ENCODE measurements at regions not wholly inside any gene's neighbourhood (a gene's known extent, or its start where the extent isn't known, plus 50 kb on each side); places are given as distances from the start of the nearest gene placed in this dataset.

GRCh38 chr18:73986711-73987110 is 160.9 kb downstream of the FBXO15 start:
- Histone ChIP-seq H3K27me3 (ENCODE audit: control insufficient read depth, insufficient read depth, low read length) (no peaks in the 10 kb centered on the region), H3K4me3 (ENCODE audit: low read length) (no peak overlapping the region), H3K27ac (ENCODE audit: low read length) (no peak overlapping the region), H3K4me1 (ENCODE audit: control insufficient read depth, insufficient read depth, low read length) (no peaks in the 10 kb centered on the region; the same call in 1 of the 2 replicates), H3K36me3 (ENCODE audit: control insufficient read depth, insufficient read depth, low read length) (no peaks in the 10 kb centered on the region), H3K9me3 (ENCODE audit: control insufficient read depth, insufficient read depth, low read length) (no peaks in the 10 kb centered on the region)
- DNase-seq (ENCODE audit: low read depth, low spot score) = no peak
- no CpG with 5 or more reads among the region's 3 CpGs for WGBS (ENCODE audit: insufficient coverage, insufficient read length)

DNA sequence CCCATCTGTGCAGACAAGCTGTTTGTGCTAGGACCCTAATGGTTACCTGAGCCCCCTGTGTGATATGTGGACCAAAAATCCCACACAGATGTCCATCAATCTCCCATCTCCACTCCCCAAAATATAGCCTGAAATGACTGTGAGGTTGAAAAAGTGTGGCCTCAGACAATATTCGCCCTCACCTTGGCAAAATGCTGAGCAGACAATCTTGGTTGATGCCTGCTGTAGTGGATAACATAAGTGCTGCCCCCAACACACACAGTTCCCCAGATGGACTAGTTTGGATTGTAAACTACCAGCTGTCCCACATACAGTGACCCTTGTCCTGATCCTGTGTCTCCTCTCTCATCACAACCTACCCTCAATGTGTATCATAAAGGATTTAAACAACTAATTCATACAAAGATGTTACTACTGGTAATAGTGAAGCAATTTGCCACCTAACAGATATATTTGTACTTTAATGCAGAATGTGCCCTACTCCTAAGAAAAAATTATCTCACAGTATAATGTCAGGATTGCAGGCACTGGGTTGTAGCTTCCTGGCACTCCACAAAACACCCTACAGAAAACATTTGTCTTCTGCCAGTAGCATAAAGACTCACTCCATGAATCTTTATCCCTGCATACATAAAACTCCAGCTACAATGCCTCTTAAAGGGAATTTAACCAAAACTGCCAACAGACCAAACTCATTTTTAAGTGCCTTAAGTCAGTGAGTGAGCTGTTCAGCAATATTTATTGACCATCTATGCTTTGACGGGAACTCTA is 161.6 kb downstream of the FBXO15 start:
- Histone ChIP-seq H3K4me1 (ENCODE audit: control insufficient read depth, insufficient read depth, low read length) (no peaks in the 10 kb centered on the region; the same call in 1 of the 2 replicates), H3K9me3 (ENCODE audit: control insufficient read depth, insufficient read depth, low read length) (no peaks in the 10 kb centered on the region), H3K4me3 (ENCODE audit: low read length) (no peak overlapping the region), H3K27me3 (ENCODE audit: control insufficient read depth, insufficient read depth, low read length) (no peaks in the 10 kb centered on the region), H3K36me3 (ENCODE audit: control insufficient read depth, insufficient read depth, low read length) (no peaks in the 10 kb centered on the region), H3K27ac (ENCODE audit: low read length) (no peak overlapping the region)
- no CpG with 5 or more reads among the region's 2 CpGs for WGBS (ENCODE audit: insufficient coverage, insufficient read length)
- DNase-seq (ENCODE audit: low read depth, low spot score) = no peak

DNA sequence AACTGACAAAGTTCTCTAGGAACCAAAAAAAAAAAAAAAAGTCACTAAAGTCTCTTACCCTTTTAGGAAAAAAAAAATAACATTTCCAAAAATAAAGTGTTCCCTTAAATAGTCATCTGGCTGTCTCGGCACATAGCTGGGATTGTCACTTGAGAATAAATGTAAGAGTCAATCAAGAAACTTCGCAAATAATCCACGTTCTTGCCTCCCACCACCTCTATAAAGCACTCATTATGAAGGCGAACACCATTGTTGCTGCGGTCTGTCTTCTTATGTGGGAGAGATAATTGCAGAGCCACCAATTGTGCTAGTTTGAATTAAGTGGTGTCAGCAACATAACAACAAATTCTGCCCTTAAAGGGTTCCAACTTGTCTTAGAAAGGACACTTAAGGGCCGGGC is 163.7 kb downstream of the FBXO15 start:
- H3K4me3 ChIP-seq (ENCODE audit: low read length) = no peak overlapping the region
- DNase-seq (ENCODE audit: low read depth, low spot score) = no peak
- no peak overlapping the region for H3K27ac ChIP-seq (ENCODE audit: low read length)
- H3K27me3 ChIP-seq (ENCODE audit: control insufficient read depth, insufficient read depth, low read length) = no peaks in the 10 kb centered on the region
- no peaks in the 10 kb centered on the region for H3K9me3 ChIP-seq (ENCODE audit: control insufficient read depth, insufficient read depth, low read length)
- peaks cover 3% of the 10 kb centered on the region; the same call in 1 of the 2 replicates for H3K4me1 ChIP-seq (ENCODE audit: control insufficient read depth, insufficient read depth, low read length)
- no CpG with 5 or more reads among the region's 6 CpGs for WGBS (ENCODE audit: insufficient coverage, insufficient read length)
- no peaks in the 10 kb centered on the region for H3K36me3 ChIP-seq (ENCODE audit: control insufficient read depth, insufficient read depth, low read length)

GRCh38 chr18:73983496-73983895 is 164.1 kb downstream of the FBXO15 start:
- Histone ChIP-seq H3K4me1 (ENCODE audit: control insufficient read depth, insufficient read depth, low read length) (peaks cover 3% of the 10 kb centered on the region; the same call in 1 of the 2 replicates), H3K27me3 (ENCODE audit: control insufficient read depth, insufficient read depth, low read length) (no peaks in the 10 kb centered on the region), H3K9me3 (ENCODE audit: control insufficient read depth, insufficient read depth, low read length) (no peaks in the 10 kb centered on the region), H3K4me3 (ENCODE audit: low read length) (no peak overlapping the region), H3K27ac (ENCODE audit: low read length) (no peak overlapping the region), H3K36me3 (ENCODE audit: control insufficient read depth, insufficient read depth, low read length) (no peaks in the 10 kb centered on the region)
- no CpG with 5 or more reads among the region's 5 CpGs for WGBS (ENCODE audit: insufficient coverage, insufficient read length)
- DNase-seq (ENCODE audit: low read depth, low spot score) = no peak

GRCh38 chr18:73981796-73982195 is 165.8 kb downstream of the FBXO15 start:
- Histone ChIP-seq H3K36me3 (ENCODE audit: control insufficient read depth, insufficient read depth, low read length) (no peaks in the 10 kb centered on the region), H3K9me3 (ENCODE audit: control insufficient read depth, insufficient read depth, low read length) (no peaks in the 10 kb centered on the region), H3K4me1 (ENCODE audit: control insufficient read depth, insufficient read depth, low read length) (0 out of 2 replicates have a peak, but pooled peaks cover 3% of the 10 kb centered on the region), H3K27me3 (ENCODE audit: control insufficient read depth, insufficient read depth, low read length) (no peaks in the 10 kb centered on the region), H3K4me3 (ENCODE audit: low read length) (no peak overlapping the region), H3K27ac (ENCODE audit: low read length) (no peak overlapping the region)
- WGBS (ENCODE audit: insufficient coverage, insufficient read length) = no CpG with 5 or more reads among the region's 4 CpGs
- no peak for DNase-seq (ENCODE audit: low read depth, low spot score)

DNA sequence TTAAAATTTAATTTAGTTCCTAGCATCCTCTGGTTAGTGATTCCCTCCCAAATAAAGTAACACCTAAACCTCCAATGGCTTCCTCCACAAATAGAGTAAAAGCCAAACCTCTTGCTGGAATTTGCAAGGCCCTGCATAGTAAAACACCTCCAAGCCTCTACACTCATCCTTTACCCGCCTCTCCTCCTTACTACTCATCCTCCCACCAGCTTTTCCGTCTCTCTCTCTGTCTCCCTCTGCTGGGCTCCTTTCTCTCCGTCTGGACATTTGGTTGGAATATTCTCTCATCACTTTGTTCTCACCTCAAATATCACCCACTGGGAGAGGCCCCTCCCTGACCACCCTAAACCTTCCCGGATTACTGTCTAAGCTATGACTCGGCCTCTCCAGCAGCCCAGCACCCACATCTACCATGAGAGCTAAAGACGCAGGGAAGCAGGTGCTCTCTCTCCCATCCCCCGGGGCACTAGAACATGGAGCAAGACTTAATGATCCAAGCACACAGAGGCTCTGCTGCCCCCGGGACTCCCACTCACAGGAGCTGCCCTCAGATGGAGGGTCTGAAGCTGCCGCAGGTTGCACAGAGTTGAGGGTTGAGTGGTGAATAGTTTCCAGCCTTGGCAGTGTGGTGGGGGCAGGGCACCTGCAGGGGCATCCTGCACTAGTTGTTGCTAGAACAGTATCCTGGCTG is 167.2 kb downstream of the FBXO15 start:
- WGBS (ENCODE audit: insufficient coverage, insufficient read length) = no CpG with 5 or more reads among the region's 9 CpGs

GRCh38 chr18:73979742-73980141 is 167.9 kb downstream of the FBXO15 start:
- WGBS (ENCODE audit: insufficient coverage, insufficient read length) = no CpG with 5 or more reads among the region's 2 CpGs
- H3K27ac ChIP-seq (ENCODE audit: low read length) = no peak overlapping the region
- no peak overlapping the region for H3K4me3 ChIP-seq (ENCODE audit: low read length)
- no peaks in the 10 kb centered on the region for H3K9me3 ChIP-seq (ENCODE audit: control insufficient read depth, insufficient read depth, low read length)
- DNase-seq (ENCODE audit: low read depth, low spot score) = no peak
- H3K27me3 ChIP-seq (ENCODE audit: control insufficient read depth, insufficient read depth, low read length) = no peaks in the 10 kb centered on the region
- 0 out of 2 replicates have a peak, but pooled peaks cover 3% of the 10 kb centered on the region for H3K4me1 ChIP-seq (ENCODE audit: control insufficient read depth, insufficient read depth, low read length)
- H3K36me3 ChIP-seq (ENCODE audit: control insufficient read depth, insufficient read depth, low read length) = no peaks in the 10 kb centered on the region

More for the DNA sequence above, 167.2 kb downstream of the FBXO15 start:
- 0 out of 2 replicates have a peak, but pooled peaks cover 3% of the 10 kb centered on the region for H3K4me1 ChIP-seq (ENCODE audit: control insufficient read depth, insufficient read depth, low read length)
- H3K4me3 ChIP-seq (ENCODE audit: low read length) = no peak overlapping the region
- H3K36me3 ChIP-seq (ENCODE audit: control insufficient read depth, insufficient read depth, low read length) = no peaks in the 10 kb centered on the region
- no peaks in the 10 kb centered on the region for H3K27me3 ChIP-seq (ENCODE audit: control insufficient read depth, insufficient read depth, low read length)
- no peak overlapping the region for H3K27ac ChIP-seq (ENCODE audit: low read length)
- H3K9me3 ChIP-seq (ENCODE audit: control insufficient read depth, insufficient read depth, low read length) = no peaks in the 10 kb centered on the region
- peak; percentile 27 for DNase-seq (ENCODE audit: low read depth, low spot score)

DNA sequence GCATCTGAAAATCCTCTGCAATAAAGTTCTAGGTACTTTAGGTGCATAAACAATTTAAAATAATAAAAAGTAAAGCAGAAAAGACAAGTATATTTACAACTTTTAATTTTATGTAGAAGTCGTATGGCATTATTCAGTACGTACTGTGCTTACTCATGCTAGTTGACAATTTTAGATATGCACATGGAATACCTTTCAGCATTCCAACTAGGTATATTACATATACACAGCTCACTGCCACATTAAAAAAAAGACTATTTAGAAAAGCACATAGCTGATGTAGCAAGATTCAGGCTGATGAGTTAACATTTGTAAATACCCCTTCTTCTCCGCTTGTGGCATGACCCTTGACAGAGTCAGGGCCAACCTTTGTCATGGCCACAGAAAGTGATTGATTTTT is 171.2 kb downstream of the FBXO15 start:
- DNase-seq (ENCODE audit: low read depth, low spot score) = no peak
- Histone ChIP-seq H3K27me3 (ENCODE audit: control insufficient read depth, insufficient read depth, low read length) (no peaks in the 10 kb centered on the region), H3K4me3 (ENCODE audit: low read length) (no peak overlapping the region), H3K36me3 (ENCODE audit: control insufficient read depth, insufficient read depth, low read length) (no peaks in the 10 kb centered on the region), H3K4me1 (ENCODE audit: control insufficient read depth, insufficient read depth, low read length) (0 out of 2 replicates have a peak, but pooled peaks cover 3% of the 10 kb centered on the region), H3K9me3 (ENCODE audit: control insufficient read depth, insufficient read depth, low read length) (no peaks in the 10 kb centered on the region), H3K27ac (ENCODE audit: low read length) (no peak overlapping the region)
- no CpG with 5 or more reads among the region's 3 CpGs for WGBS (ENCODE audit: insufficient coverage, insufficient read length)

DNA sequence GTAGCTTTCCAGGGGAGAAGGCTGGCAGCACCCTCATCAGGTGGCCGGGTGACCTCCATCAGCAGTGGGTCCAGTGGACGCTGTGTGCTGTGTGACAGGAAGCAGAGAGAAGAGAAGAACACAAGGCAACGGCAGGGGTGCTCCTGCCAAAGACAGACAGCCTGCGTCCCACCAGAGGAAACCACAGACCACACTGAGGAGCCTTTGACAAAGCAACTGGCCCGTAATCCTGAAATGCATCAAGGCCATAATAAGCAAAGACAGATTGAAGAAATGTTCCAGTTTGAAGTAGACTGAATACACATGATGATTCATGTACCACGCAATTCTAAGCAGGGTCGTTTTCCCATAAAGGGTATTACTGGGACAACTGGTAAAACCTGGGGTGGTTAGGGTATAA is 172.4 kb downstream of the FBXO15 start:
- no CpG with 5 or more reads among the region's 7 CpGs for WGBS (ENCODE audit: insufficient coverage, insufficient read length)
- Histone ChIP-seq H3K36me3 (ENCODE audit: control insufficient read depth, insufficient read depth, low read length) (no peaks in the 10 kb centered on the region), H3K27me3 (ENCODE audit: control insufficient read depth, insufficient read depth, low read length) (no peaks in the 10 kb centered on the region), H3K4me1 (ENCODE audit: control insufficient read depth, insufficient read depth, low read length) (no peaks in the 10 kb centered on the region), H3K9me3 (ENCODE audit: control insufficient read depth, insufficient read depth, low read length) (no peaks in the 10 kb centered on the region), H3K27ac (ENCODE audit: low read length) (no peak overlapping the region), H3K4me3 (ENCODE audit: low read length) (no peak overlapping the region)
- no peak for DNase-seq (ENCODE audit: low read depth, low spot score)

DNA sequence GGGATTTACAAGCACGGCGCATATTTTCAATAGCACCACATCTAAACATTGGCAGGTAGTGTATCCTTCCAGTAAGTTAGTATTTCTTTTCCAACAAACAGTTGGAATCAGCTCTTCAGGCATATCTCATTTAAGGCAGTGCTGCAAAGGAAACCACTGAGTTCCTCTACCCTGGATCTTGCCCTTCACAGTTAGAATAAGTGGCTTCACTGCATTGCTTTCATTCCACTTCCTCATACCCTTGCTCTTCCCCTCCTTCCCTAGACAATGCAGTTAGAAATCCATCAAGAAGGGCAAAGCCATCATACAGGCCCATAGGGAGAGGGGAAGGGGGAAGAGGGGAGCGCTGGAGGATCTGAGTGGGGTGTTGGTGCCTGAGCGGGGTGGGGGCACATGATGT is 173.7 kb downstream of the FBXO15 start:
- Histone ChIP-seq H3K9me3 (ENCODE audit: control insufficient read depth, insufficient read depth, low read length) (no peaks in the 10 kb centered on the region), H3K27ac (ENCODE audit: low read length) (no peak overlapping the region), H3K4me1 (ENCODE audit: control insufficient read depth, insufficient read depth, low read length) (no peaks in the 10 kb centered on the region), H3K36me3 (ENCODE audit: control insufficient read depth, insufficient read depth, low read length) (no peaks in the 10 kb centered on the region), H3K27me3 (ENCODE audit: control insufficient read depth, insufficient read depth, low read length) (no peaks in the 10 kb centered on the region), H3K4me3 (ENCODE audit: low read length) (no peak overlapping the region)
- no CpG with 5 or more reads among the region's 4 CpGs for WGBS (ENCODE audit: insufficient coverage, insufficient read length)
- no peak for DNase-seq (ENCODE audit: low read depth, low spot score)

Data from iPS DF 6.9 (cell line).